ENCODE measurements at regions not wholly inside any gene's neighbourhood (a gene's known extent, or its start where the extent isn't known, plus 50 kb on each side); places are given as distances from the start of the nearest gene placed in this dataset.
"Not testable (repeated sequence)": the region's sequence is repeated elsewhere in the genome, so short reads cannot be mapped to it uniquely, and the experiment has no call there.

DNA sequence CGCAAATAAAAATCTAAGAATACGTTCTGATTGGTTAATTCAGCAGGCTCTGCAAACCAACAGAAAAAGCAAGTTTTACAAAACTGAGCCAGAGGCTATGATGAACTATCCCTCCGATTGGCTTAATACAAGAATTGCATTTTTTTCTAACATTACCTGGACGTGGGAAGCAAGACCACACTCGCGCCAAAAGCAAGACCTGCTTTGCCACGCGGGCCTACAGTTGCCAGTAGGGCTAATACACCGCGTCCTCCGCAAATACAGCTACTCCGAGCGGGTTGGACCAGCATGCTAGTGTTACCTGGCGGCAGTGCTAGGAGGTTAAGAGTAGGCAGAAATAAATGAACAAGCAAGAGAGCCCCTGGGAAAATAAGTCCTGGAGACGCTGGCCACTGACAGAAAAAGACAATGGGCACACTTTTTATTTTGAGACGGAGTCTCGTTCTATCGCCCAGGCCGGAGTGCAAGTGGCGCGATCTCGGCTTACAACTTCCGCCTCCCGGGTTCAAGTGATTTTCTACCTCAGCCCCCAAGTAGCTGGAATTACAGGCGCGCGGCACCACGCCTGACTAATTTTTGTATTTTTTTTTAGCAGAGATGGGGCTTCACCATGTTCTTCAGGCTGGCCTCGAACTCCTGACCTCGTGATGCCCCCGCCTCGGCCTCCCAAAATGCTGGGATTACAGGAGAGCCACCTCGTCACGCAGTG is 131.9 kb upstream of the BTN3A2 start:
- Mint-ChIP-seq H3K4me1 (peaks cover 26% of the 10 kb centered on the region), H3K27ac (peak overlapping the region; percentile 97), H3K9me3 (no peaks in the 10 kb centered on the region), H3K4me3 (peak overlapping the region; percentile 89), H3K27me3 (no peaks in the 10 kb centered on the region), H3K36me3 (ENCODE audit: low read depth) (peaks cover 5% of the 10 kb centered on the region)
- CTCF ChIA-PET = interaction anchor here (1.2 to 4.7 kb wide), 5 partner anchors 9 to 40 kb away, joined by 3 to 23 read pairs (median 5); a partner anchor contains a TSS
- DNase-seq (no peak), ATAC-seq (ENCODE audit: low read depth) (no peak)
- intact Hi-C loops (cut with micrococcal nuclease) = loop anchor here (1.0 kb wide), 1 partner anchor 9 kb away; no protein-coding TSS in a partner anchor
- TF ChIP-seq CTCF (IDR thresholded peaks at IDR 0.05) = no peak
- POLR2A ChIA-PET = interaction anchor here (0.8 to 7.4 kb wide), 46 partner anchors 10 to 1660 kb away, joined by 3 to 401 read pairs (median 10); partner anchors contain the start of genes ABT1, HMGN4 and TRIM38

GRCh38 chr6:26233649-26234420 is 131.2 kb upstream of the BTN3A2 start:
- no peak for TF ChIP-seq CTCF (IDR thresholded peaks at IDR 0.05)
- peak overlapping the region; percentile 89 for H3K4me3 Mint-ChIP-seq
- POLR2A ChIA-PET = interaction anchor here (0.6 to 7.4 kb wide), 66 partner anchors 10 to 1778 kb away, joined by 3 to 401 read pairs (median 5); partner anchors contain the start of genes ABT1, HMGN4 and TRIM38
- peaks cover 5% of the 10 kb centered on the region for H3K36me3 Mint-ChIP-seq (ENCODE audit: low read depth)
- H3K4me1 Mint-ChIP-seq = peaks cover 26% of the 10 kb centered on the region
- H3K27me3 Mint-ChIP-seq = no peaks in the 10 kb centered on the region
- CTCF ChIA-PET = interaction anchor here (1.2 to 4.7 kb wide), 5 partner anchors 10 to 39 kb away, joined by 3 to 23 read pairs (median 5); a partner anchor contains a TSS
- DNase-seq (peak; percentile 50), ATAC-seq (ENCODE audit: low read depth) (peak; percentile 43)
- intact Hi-C loops (cut with micrococcal nuclease) = loop anchor here (1.0 kb wide), 6 partner anchors 10 to 51 kb away; a partner anchor contains a TSS
- H3K9me3 Mint-ChIP-seq = no peaks in the 10 kb centered on the region
- H3K27ac Mint-ChIP-seq = peak overlapping the region; percentile 97

GRCh38 chr6:26234421-26235301 is 130.3 kb upstream of the BTN3A2 start:
- peaks cover 26% of the 10 kb centered on the region for H3K4me1 Mint-ChIP-seq
- peak overlapping the region; percentile 97 for H3K27ac Mint-ChIP-seq
- DNase-seq = peak; percentile 49
- ATAC-seq (ENCODE audit: low read depth) = peak; percentile 77
- ChIA-PET CTCF (interaction anchor here (1.2 to 4.7 kb wide), 6 partner anchors 11 to 38 kb away, joined by 3 to 23 read pairs (median 4); a partner anchor contains a TSS), POLR2A (interaction anchor here (0.6 to 7.4 kb wide), 63 partner anchors 9 to 1777 kb away, joined by 3 to 401 read pairs (median 5); partner anchors contain the start of genes ABT1, HMGN4 and TRIM38)
- peaks cover 5% of the 10 kb centered on the region for H3K36me3 Mint-ChIP-seq (ENCODE audit: low read depth)
- intact Hi-C loops (cut with micrococcal nuclease) = loop anchor here (1.0 kb wide), 6 partner anchors 16 to 51 kb away; a partner anchor contains a TSS
- H3K4me3 Mint-ChIP-seq = peak overlapping the region; percentile 89
- H3K27me3 Mint-ChIP-seq = no peaks in the 10 kb centered on the region
- H3K9me3 Mint-ChIP-seq = no peaks in the 10 kb centered on the region
- no peak for TF ChIP-seq CTCF (IDR thresholded peaks at IDR 0.05)

DNA sequence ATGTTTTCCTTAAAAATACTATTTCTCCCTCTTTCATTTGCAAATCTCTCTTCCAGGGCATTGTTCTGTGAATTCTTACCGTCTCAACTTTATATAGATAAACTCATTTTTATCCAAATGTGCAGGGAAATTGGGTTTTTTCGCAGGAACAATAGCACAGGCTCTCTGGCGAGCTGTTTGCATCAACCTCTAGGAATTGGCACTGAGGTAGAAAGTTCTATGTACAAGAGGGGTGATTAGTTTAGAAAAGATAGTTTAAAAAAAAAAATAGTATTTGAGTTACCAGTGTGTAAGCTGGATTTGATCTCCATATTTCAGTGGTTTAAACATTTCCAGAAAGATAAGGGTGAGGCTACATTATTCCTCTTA is 129.7 kb upstream of the BTN3A2 start:
- Mint-ChIP-seq H3K4me1 (peaks cover 32% of the 10 kb centered on the region), H3K36me3 (ENCODE audit: low read depth) (peaks cover 8% of the 10 kb centered on the region), H3K27me3 (no peaks in the 10 kb centered on the region), H3K4me3 (peak overlapping the region; percentile 89), H3K9me3 (no peaks in the 10 kb centered on the region), H3K27ac (peak overlapping the region; percentile 97)
- intact Hi-C loops (cut with micrococcal nuclease) = loop anchor here (1.0 kb wide), 1 partner anchor 15 kb away; a partner anchor contains a TSS
- POLR2A ChIA-PET = interaction anchor here (0.7 to 7.4 kb wide), 30 partner anchors 12 to 1658 kb away, joined by 3 to 401 read pairs (median 23); partner anchors contain the start of genes ABT1 and HMGN4
- DNase-seq (no peak), ATAC-seq (ENCODE audit: low read depth) (no peak)
- TF ChIP-seq CTCF (IDR thresholded peaks at IDR 0.05) = no peak
- CTCF ChIA-PET = interaction anchor here (1.4 to 4.7 kb wide), 3 partner anchors 15 to 37 kb away, joined by 3 to 23 read pairs (median 15); a partner anchor contains a TSS

GRCh38 chr6:26239415-26239814 is 125.6 kb upstream of the BTN3A2 start:
- ATAC-seq (ENCODE audit: low read depth); H3K36me3 Mint-ChIP-seq (ENCODE audit: low read depth); H3K9me3 Mint-ChIP-seq; DNase-seq; H3K27me3 Mint-ChIP-seq; intact Hi-C loops (cut with micrococcal nuclease); CTCF ChIA-PET: not testable (repeated sequence)
- Mint-ChIP-seq H3K4me3 (peak overlapping the region; percentile 82), H3K27ac (peak overlapping the region; percentile 92), H3K4me1 (peaks cover 32% of the 10 kb centered on the region)
- POLR2A ChIA-PET = interaction anchor here (0.7 to 3.7 kb wide), 7 partner anchors 14 to 115 kb away, joined by 3 to 52 read pairs (median 4); a partner anchor contains a TSS
